GM12891 (cell line): ENCODE measurements at regions not wholly inside any gene's neighbourhood (a gene's known extent, or its start where the extent isn't known, plus 50 kb on each side); places are given as distances from the start of the nearest gene placed in this dataset.

ENCODE experiments used
- PAX5 ChIP-seq: IDR thresholded peaks from 2 replicates; pipeline ENCODE4 v1.6.1; 2011; ENCODE audit warnings: low read length, moderate library complexity, mild to moderate bottlenecking; ENCODE audit not compliant: insufficient read depth, severe bottlenecking
- POLR2A ChIP-seq: IDR thresholded peaks from 2 replicates; pipeline ENCODE4 v1.6.1; 2011; ENCODE audit warnings: low read depth, low read length, control low read depth
- POLR2AphosphoS5 ChIP-seq: IDR thresholded peaks from 2 replicates; pipeline ENCODE4 v1.6.1; 2011; ENCODE audit warnings: low read depth, low read length, control low read depth
- POU2F2 ChIP-seq: IDR thresholded peaks from 2 replicates; pipeline ENCODE4 v1.6.1; 2011; ENCODE audit warnings: low read depth, mild to moderate bottlenecking, control low read depth, low read length, moderate library complexity
- SPI1 ChIP-seq: IDR thresholded peaks from 2 replicates; pipeline ENCODE4 v1.6.1; 2011; ENCODE audit warnings: low read depth, low read length, control low read depth
- TAF1 ChIP-seq: IDR thresholded peaks from 2 replicates; pipeline ENCODE4 v1.6.1; 2011; ENCODE audit warnings: low read depth, low read length, control low read depth

GRCh38 chr18:73793386-73793785 lies 354.2 kb downstream of the FBXO15 start:
- TF ChIP-seq POLR2A (no peak), TAF1 (no peak), POLR2AphosphoS5 (no peak), SPI1 (no peak), POU2F2 (no peak), PAX5 (no peak)
